GM21619 (cell line): ENCODE measurements at regions not wholly inside any gene's neighbourhood (a gene's known extent, or its start where the extent isn't known, plus 50 kb on each side); places are given as distances from the start of the nearest gene placed in this dataset.

ENCODE experiments used
- ATAC-seq: cut with Tn5 transposase; IDR thresholded peaks from one replicate; pipeline ENCODE4 v1.9.1; 2021; ENCODE audit not compliant: unreplicated experiment

DNA sequence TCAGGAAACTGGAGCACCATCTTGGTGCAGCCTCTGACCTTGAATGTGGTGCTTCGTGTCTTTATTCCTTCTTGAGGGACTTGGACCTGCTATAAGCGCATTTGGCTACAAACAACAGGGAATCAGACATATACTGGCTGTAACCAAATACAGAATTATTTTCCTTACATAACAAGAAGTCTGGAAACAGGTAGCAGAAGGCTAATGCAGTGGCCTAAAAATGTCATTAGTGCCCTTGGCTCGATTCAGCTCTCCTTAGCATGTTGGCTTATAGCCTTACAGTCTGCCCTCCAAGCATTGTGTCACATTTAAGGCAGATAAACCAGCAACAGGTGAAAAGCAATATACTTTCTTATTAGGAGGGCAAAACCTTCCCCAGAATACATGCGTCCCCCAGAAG, 655.4 kb downstream of the XIRP2 start:
- ATAC-seq, result no peak

DNA sequence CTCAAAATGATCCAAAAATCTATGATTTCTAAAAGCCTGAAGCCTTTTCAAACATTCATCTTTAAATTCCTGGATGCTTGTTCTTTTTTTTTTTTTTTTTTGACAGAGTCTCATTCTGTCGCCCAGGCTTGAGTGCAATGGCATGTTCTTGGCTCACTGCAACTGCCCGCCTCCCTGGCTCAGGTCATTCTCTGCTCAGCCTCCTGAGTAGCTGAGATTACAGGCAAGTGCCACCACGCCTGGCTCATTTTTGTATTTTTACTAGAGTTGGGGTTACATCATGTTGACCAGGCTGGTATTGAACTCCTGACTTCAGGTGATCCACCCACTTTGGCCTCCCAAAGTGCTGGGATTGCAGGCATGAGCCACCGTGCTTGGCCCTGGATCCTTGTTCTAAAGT, 649.5 kb downstream of the XIRP2 start:
- ATAC-seq, result no peak

DNA sequence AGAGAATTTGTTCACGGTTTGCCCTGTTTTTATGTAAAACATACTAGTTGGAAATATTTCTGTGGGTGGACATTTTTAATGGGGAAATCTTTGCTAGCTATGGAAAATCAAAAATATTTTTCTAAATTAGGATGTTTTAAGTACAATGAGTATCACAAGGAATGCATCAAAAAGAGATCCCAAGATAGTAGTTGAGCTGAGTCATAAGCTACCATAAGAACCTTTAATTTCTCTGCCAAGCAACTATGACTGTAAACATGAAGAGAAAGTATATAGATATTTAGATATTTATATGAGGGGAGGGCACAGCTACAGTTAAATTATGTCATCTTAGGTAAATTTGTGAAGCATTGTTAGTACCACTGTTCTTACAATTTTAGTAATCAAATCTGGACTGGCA, 646.2 kb downstream of the XIRP2 start:
- no peak for ATAC-seq

DNA sequence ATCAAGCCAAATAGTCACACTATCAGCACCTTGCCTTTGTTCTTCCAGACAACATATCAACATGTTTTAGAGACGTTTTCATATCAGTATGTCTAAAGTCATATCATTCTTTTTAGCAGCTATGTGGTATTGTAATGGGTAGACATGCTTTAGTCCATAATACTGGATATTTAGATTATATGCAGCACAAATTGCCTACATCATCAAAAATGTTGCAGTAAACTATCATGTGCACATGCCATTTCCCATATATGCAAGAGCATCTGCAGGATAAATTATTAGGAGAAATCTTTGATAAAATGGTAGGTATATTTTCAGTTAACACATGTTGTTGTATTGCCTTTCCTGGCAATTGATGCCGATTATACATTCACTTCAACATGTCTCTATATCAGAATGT, 636.5 kb downstream of the XIRP2 start:
- ATAC-seq, result no peak

DNA sequence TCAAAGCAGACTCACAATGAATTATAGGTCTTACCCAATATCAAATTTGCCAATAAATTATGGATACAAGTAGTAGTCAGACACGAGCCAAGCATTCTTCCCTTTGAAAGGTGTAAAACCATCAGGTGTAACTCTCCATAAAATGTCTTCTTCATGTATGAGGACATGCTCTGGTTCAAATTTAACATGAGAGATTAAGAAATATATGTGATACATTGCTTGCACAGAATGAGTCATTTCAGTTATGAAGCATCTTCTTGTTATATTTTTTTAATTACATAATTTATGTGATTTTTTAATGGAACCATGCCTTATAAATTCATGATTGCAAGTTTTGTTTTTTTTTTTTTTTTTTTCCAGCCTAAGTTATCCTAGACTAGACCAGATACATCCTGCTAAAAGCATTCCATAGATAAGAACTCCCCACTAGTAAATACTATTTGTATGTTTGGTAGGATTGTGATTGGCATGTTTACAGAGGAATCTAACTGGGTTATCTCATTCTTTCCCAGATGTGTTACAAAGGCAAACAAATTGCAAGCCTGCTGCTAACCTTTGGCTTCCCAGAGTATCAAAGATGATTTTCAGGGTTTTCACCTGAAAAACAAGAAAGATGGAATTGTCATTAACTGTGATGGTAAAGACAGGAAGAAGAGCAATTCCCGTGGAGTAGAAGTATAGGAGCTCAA, 621.9 kb downstream of the XIRP2 start:
- ATAC-seq, result no peak

DNA sequence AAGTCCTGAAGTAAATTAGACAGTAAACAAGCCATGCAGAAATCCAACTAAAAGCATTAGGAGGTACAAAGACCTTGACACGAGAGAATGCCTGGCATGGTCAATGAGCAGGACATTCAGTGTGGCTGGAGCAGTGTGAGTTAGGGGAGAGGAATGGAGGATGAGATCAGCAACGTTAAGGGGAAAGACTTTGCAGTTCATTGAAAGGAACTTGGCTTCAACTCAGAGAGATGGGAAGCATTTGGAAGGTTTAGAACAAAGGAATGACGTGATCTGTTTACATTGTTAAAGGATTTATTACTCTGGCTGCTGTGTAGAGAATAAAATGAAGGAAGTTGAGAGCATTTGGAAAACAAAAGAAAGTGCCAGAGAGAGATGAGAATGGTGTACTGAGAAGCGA, 621.3 kb downstream of the XIRP2 start:
- no peak for ATAC-seq

DNA sequence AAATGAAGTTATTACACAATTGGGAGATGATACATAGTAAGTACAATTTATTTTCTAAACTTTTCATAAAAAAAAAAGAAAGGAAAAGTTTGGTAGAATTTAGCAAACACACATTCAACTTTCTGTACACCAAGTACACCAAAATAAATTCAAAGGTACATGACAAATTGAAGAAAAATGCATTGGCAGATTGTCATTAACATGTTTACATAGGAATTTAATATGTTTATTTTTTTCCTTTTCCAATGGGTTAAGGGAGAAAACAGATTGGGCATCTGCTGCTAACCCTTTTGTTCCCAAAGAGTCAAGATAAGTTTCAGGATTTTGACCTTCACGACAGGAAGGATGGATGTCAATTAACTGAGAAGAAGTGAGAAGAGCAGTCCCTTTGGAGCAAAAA, 620.4 kb downstream of the XIRP2 start:
- no peak for ATAC-seq

DNA sequence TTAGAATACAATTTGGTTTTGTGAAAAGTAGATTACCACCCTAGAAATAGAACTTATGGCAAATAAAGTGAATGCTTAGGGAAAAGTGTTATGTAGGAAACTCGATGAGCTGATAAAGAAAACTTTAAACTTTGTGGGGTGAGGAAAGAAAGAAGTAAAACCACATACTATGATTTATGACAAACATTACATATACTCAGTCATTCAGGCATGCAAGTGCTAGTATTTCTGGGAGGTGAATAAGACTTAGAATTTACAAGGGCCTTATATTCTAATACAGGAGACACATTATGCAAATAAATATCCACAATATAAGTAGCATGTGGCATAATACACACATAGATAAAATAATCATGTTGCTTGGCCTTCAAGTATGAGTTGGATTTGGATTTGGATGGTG, 618.1 kb downstream of the XIRP2 start:
- ATAC-seq, result no peak

DNA sequence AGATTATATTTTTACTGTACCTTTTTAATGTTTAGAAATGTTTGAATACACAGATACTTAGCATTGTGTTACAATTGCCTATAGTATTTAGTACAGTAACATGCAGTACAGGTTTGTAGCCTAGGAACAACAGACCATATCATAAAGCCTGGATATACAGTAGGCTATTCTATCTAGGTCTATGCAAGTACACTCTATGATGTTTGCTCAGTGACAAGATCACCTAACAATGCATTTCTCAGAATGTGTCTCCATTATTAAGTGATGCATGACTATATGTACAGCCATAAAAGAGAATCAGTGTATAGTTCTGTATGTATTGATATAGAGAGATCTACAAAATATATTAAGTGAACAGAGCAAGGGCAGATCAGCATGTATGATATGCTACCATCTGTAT, 616.4 kb downstream of the XIRP2 start:
- ATAC-seq, result no peak

DNA sequence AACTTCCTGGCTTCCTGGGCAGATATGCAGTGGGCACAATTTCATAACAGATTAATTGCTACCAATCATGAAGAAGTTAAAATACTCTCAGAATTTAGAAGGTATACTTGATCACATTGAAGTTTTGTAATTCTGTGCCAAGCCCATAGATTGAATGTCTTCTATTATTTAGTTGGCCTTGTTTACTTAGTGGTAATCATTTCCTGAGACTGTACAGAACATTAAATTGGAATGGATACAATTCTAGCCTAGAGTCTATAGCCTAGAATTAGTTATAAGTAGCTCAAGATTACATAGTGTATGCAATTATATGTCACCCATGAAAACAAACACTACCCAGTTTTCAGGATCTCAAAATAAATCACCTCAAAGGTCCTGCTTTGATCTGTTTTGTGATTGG, 615.8 kb downstream of the XIRP2 start:
- no peak for ATAC-seq

DNA sequence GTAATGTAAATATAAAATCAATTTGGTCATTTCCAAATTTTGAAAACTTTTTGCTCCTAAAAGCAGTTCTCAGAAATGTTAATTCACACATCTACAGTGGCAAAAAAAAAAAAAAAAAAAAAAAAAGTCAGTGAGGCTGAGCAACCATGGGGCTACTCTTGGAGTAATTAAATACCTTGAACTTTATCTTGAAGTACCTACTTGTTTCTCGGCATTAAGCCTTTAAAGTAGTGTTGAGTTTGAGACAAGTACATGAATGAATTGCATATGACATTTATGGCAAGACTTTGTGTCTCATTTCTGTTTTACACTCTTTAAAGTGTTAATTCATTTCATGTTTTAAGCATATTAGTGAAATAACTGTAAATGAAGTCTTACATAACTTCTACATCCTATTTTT, 613.3 kb downstream of the XIRP2 start:
- no peak for ATAC-seq

DNA sequence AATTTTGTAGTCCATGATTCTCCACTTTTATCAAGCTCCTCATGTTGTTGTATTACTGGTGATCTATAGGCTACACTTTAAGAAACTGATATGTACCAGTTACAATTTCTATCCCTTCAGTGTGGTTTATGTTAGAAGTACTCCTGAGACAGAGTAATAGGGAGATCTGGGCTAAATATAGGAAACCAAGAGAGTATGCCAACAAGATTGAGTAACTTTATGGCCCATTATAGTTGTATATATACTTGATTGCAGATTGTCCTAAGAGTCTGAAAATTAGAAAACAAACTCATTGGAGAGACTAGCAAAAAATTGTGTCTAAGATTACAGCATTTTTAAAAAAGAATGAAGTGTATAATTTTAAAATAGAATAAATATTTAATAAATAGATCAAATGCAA, 605.6 kb downstream of the XIRP2 start:
- ATAC-seq, result no peak

DNA sequence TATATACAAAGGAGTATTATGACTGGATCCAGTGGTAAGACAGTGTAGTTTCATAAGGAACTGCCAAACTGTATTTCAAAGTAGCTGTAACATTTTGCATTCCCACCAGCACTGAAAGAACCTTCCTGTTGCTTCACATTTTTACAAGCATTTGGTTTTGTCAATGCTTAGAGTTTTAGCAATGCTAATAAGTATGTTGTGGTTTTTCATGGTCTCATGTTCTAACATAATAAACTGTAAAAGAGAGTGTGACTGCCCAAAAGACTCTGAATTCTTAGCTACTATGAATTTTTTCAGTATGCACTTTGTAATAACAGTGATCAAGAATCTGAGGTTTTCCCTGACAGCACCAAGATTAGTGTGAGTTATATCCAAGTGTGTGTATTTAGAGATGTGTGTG, 604.2 kb downstream of the XIRP2 start:
- no peak for ATAC-seq

DNA sequence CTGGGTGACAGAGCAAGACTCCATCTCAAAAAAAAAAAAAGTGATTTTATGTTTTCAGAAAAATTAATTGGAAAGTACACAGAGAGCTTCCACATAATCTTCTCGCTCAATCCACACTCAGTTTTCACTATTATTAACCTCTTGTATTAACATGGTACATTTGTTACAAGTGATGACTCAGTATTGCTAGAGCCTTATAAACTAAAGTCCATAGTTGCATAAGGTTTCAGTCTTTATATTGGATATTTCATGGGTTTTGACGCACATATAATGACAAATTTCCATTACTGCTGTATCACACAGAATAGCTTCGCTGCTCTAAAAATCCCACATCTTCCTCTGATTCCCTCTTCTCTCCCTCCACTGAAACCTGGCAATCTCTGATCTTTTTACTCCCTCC, 603.5 kb downstream of the XIRP2 start:
- no peak for ATAC-seq

DNA sequence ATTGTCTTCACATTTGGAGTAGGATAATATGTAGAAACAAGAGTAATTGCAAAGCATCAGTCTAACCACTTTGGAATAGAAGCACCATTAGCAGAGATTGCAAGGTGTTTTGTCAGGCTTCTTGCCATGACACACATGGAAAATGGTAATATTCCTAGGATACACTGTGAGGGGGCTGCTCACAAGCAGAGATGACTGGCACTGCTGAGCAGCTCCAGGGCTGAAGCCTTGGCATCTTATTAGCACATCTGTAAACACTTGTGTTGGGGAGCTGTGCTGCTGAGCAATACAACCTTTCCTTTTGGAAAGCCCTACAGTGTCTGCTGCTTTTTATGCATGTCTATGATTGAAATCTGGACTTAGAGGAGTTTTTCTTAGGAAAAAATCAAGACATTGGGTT, 602.2 kb downstream of the XIRP2 start:
- ATAC-seq, result no peak

DNA sequence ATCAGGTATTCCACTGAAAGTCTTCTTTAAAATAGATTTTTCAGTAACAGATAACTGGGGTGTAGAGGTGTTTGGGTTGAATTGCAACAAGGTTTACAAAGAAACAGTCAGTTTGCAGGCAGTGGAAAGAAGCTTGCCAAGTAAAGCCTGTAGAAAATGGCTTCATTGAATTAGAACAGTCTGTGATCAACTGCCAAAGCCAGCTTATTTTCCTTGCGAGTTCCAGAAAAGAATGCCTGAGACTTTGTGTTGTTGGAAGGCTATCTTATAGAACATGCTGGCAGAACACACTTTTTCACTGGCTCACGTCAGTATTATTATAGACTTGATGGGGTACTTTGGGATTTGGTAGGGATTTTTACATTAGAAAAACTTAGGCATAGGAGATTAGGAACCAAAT, 601.0 kb downstream of the XIRP2 start:
- ATAC-seq, result no peak

DNA sequence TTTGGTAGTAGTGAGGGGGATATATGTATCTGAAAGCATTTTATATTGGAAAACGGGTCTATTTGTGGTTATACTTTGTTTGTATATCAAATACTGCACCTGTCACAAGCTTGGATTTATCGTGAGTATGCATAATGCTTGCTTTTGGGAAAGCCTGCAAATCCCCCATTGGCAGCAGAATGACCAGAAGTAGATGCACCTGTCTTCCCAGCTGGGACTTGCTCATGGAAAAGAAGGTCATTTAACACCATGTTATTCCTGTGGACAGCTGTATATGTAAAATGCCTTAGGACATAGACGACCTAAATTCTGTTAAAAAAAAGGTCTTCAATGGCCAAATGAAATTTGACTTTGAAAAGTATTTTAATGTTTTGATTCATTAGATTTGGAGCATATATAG, 599.4 kb downstream of the XIRP2 start:
- no peak for ATAC-seq

DNA sequence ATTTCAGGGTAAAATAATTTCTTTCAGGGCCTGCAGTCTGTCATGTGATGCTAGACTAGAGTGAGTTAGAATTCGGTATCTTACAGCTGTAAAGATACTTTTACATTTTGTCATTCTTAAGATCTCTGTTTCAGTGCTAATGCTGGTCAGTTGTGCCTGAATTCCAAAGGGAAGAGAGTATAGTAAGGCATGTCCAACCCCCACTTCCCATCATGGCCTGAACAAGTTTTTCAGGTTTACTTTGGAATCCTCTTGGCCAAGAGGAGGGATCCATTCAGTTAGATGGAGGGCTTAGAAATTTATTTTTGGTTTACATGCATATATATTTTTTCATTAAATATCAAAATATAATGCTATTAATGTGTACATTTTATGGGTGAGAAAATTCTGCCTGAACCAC, 596.6 kb downstream of the XIRP2 start:
- ATAC-seq, result no peak

DNA sequence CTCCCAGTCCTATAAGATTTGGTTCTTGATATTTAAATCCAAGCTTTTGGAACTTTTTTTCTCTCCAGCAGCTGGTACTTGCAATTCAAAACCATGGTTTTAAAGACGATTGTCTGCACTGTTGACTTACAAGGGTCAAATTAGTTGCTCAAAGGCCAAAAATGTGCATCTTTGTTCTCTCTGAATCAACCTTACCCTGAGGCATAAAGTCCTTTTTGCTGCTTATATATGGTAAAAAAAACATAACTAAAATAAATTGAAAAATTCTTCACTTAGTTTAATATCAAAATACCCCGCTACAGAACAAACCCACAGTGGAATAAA, 592.7 kb downstream of the XIRP2 start:
- no peak for ATAC-seq

DNA sequence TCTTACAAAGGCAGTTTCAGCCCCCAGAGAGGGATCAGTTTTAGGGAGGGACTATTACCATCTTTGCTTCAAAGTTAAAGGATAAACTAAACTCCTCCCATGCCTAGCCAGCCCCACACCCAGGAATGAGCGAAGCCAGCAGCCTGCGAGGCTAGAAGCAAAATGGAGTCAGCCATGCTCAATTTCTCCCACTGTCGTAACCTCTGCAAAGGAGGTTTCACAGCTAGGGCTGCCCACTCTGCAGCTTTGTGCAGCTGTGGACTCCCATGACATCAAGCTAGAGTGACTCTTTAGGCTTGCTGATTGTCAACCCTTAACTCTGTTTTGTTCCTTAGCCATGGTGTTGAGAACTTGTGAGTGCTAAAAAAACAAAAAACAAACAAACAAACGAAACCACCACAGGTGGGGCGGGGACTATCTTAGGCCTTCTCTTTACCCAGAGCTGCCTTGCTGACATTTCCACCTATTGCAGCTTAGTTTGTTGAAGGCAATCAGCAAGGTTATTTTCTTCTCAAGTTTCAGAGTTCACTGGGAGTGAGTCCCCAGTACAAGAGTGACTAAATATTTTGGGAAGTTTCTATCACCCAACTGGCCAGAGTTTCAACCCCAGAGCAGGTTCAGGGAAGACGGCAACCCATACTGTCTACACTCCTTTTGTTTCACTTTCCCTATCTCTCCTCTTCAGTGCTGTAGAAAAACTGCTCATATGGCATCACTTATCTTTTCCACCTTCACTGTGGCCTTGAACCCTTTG, 592.1 kb downstream of the XIRP2 start:
- no peak for ATAC-seq

DNA sequence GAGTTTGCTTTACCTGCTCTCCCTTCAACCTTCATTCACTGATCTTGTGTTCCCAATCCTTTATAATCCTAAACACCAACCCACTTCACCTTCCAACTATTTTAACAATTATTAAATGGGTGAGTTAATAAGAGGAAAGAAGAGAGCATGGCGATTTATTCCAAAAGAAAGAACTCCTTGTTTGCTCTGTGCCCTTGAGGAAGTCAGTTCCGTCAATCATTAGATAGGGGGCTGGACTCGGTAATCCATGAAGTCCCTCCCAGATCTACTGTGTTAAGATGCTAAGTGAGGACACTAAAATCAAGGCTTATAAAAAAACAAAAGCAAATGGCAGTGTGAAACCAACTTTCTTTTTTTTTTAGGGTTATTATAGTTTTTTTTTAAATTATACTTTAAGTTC, 589.9 kb downstream of the XIRP2 start:
- ATAC-seq, result no peak

DNA sequence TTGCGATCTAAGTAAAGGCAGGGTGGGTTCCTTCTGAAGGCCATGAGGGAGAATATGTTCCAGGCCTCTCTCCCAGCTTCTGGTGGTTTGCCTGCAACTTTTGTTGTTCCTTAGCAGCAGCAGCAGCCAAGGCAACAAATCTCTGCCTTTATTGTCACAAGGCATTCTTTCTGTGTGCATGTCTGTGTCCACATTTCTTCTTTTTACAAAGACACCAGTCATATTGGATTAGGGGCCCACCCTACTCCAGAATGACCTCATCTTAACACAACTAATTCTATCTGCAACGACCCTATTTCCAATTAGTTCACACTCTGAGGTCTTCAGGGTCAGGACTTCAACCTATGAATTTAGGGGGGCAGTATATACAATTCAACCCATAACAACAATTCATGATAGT, 587.5 kb downstream of the XIRP2 start:
- ATAC-seq, result no peak

DNA sequence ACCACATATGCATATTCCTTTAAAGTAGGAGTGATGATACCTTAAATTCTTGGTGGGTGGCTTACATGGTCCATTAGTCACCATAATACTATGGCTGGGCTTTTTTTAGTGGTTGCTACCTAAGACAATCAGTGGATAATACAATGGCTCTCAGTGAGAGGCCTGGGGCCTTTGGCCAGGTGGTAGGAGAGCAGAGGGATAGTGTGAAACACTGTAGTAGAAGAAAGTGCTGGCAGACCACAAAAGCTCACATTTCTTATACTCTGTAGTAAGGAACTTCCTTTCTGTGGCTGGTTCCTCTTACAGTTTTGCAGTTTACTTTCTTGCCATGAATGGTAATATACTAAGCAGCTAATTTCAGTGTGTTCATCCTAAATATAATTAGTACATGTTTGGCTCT, 583.5 kb downstream of the XIRP2 start:
- no peak for ATAC-seq
